Right lobe of liver (tissue), 4 donors: ENCODE measurements at regions not wholly inside any gene's neighbourhood (a gene's known extent, or its start where the extent isn't known, plus 50 kb on each side); places are given as distances from the start of the nearest gene placed in this dataset.

Experiments
- CTCF ChIP-seq, 4 donors: fragments of 200-600 bp in 3 of 4; fragments of 450-650 bp in 1 of 4; IDR thresholded peaks; one replicate each; pipeline versions ENCODE4 v1.5.1 to v1.8.0; 2016 to 2022; ENCODE audit warnings: antibody characterized with exemption in 4 of 4, mild to moderate bottlenecking in 2 of 4
- POLR2A ChIP-seq: fragments of 450-650 bp; IDR thresholded peaks from one replicate; pipeline ENCODE4 v1.6.1; 2017; ENCODE audit warnings: antibody characterized with exemption, mild to moderate bottlenecking
- donor health status: DM: no; HTN: no; CAD: no.
- donor health status: DM: no; HTN: no; CAD: no.
- donor health status: DM: no; HTN: yes; CAD: no.

DNA sequence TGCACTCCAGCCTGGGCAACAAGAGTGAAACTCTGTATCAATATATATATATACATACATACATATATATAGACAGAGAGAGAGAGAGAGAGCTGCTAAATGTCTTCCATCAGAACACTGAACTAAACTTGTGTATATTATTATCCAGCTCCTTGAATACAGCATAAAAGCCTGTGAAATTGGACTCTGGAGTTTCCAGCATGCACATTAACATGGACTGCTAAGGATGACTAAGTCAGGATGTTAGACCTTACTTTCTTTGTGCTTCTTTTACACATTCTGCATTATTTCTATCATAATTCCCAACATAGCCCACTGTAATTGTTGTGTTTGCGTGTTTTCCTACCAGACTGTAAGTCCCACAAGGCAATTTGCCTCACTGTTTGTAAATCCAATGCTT lies 259.1 kb downstream of the TGFB2 start:
- TF ChIP-seq POLR2A: no peak
- TF ChIP-seq CTCF (IDR thresholded peaks at IDR 0.05): no peak
